Cardiac septum (tissue), 1 donor: ENCODE measurements at regions not wholly inside any gene's neighbourhood (a gene's known extent, or its start where the extent isn't known, plus 50 kb on each side); places are given as distances from the start of the nearest gene placed in this dataset.
"Not testable (repeated sequence)": the region's sequence is repeated elsewhere in the genome, so short reads cannot be mapped to it uniquely, and the experiment has no call there.

Experiments used
- DNase-seq: peaks from one replicate; pipeline ENCODE4 v3.0.0-alpha.2; 2020; ENCODE audit warnings: low spot score
- intact Hi-C: fragments of 100-400 bp; cut with DNase I; formaldehyde crosslinking; loops from one replicate; pipeline ENCODE4 v1.14.0; 2022
- donor health status: DM: no; HTN: no; CAD: no.

GRCh38 chr19:27821418-27822018 lies 1391.4 kb downstream of the UQCRFS1 start:
- no peak for DNase-seq
- intact Hi-C loops: no loop called here

GRCh38 chr19:27815985-27816384 lies 1397.0 kb downstream of the UQCRFS1 start:
- no peak for DNase-seq
- intact Hi-C loops: no loop called here

- DNase-seq, intact Hi-C loops: not testable (repeated sequence)
Observed at GRCh38 chr19:27814834-27815233, 1398.1 kb downstream of the UQCRFS1 start.

GRCh38 chr19:27814274-27814673 lies 1398.7 kb downstream of the UQCRFS1 start:
- DNase-seq, intact Hi-C loops: not testable (repeated sequence)

- intact Hi-C loops: no loop called here
- no peak for DNase-seq
Observed at GRCh38 chr19:27806471-27807070, 1406.4 kb downstream of the UQCRFS1 start.

GRCh38 chr19:27805848-27806247 lies 1407.1 kb downstream of the UQCRFS1 start:
- intact Hi-C loops: no loop called here
- no peak for DNase-seq

- DNase-seq, intact Hi-C loops: not testable (repeated sequence)
Observed at GRCh38 chr19:27802293-27802692, 1410.7 kb downstream of the UQCRFS1 start.

- intact Hi-C loops: no loop called here
- no peak for DNase-seq
Observed at GRCh38 chr19:27796540-27796939, 1416.4 kb downstream of the UQCRFS1 start.

- no peak for DNase-seq
- intact Hi-C loops: no loop called here
Observed at GRCh38 chr19:27796073-27796472, 1416.9 kb downstream of the UQCRFS1 start.

- intact Hi-C loops: no loop called here
- no peak for DNase-seq
Observed at GRCh38 chr19:27795369-27795768, 1417.6 kb downstream of the UQCRFS1 start.

- no peak for DNase-seq
- intact Hi-C loops: loop anchor here (5.0 kb wide), 2 partner anchors 52 to 122 kb away; no protein-coding TSS in a partner anchor
Observed at GRCh38 chr19:27794494-27795042, 1418.4 kb downstream of the UQCRFS1 start.

- intact Hi-C loops: loop anchor here (5.0 kb wide), 2 partner anchors 52 to 122 kb away; no protein-coding TSS in a partner anchor
Observed at GRCh38 chr19:27793644-27794493, 1419.1 kb downstream of the UQCRFS1 start.

GRCh38 chr19:27793128-27793643 lies 1419.8 kb downstream of the UQCRFS1 start:
- DNase-seq: peak; percentile 83
- intact Hi-C loops: loop anchor here (5.0 kb wide), 2 partner anchors 51 to 121 kb away; no protein-coding TSS in a partner anchor

More at GRCh38 chr19:27793644-27794493, 1419.1 kb downstream of the UQCRFS1 start:
- peak; percentile 98 for DNase-seq

GRCh38 chr19:27792576-27793127 lies 1420.3 kb downstream of the UQCRFS1 start:
- no peak for DNase-seq
- intact Hi-C loops: loop anchor here (5.0 kb wide), 2 partner anchors 50 to 120 kb away; no protein-coding TSS in a partner anchor

GRCh38 chr19:27780367-27781075 lies 1432.4 kb downstream of the UQCRFS1 start:
- DNase-seq: peak; percentile 71
- intact Hi-C loops: no loop called here

- intact Hi-C loops: no loop called here
- no peak for DNase-seq
Observed at GRCh38 chr19:27779954-27780353, 1433.0 kb downstream of the UQCRFS1 start.

- intact Hi-C loops: no loop called here
- peak; percentile 19 for DNase-seq
Observed at GRCh38 chr19:27777726-27778125, 1435.2 kb downstream of the UQCRFS1 start.

- intact Hi-C loops: no loop called here
- DNase-seq: peak; percentile 17
Observed at GRCh38 chr19:27777242-27777641, 1435.7 kb downstream of the UQCRFS1 start.

- intact Hi-C loops: no loop called here
- no peak for DNase-seq
Observed at GRCh38 chr19:27776524-27776923, 1436.4 kb downstream of the UQCRFS1 start.
